ENCODE measurements at regions not wholly inside any gene's neighbourhood (a gene's known extent, or its start where the extent isn't known, plus 50 kb on each side); places are given as distances from the start of the nearest gene placed in this dataset.

DNA sequence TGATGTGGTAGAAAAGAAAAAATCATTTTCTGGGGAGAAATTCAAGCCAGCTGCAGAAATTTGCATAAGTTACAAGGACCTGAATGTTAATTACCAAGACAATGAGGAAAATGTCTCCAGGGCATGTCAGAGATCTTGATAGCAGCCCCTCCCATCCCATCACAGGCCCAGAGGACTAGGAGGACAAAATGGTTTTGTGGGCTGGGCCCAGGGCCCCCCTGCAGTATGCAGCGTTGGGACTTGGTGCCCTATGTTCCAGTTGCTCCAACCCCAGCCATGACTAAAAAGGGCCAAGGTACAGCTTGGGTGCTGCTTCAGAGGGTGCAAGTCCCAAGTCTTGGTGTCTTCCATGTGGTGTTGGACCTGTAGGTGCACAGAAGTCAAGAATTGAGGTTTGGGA, 76.6 kb upstream of the SOX1 start:
- TF ChIP-seq POLR2AphosphoS5 (IDR thresholded peaks at IDR 0.05; ENCODE audit: low read depth, low read length) (no peak), GTF2F1 (IDR thresholded peaks at IDR 0.05; ENCODE audit: borderline replicate concordance, low read depth, low read length) (no peak), TEAD4 (IDR thresholded peaks at IDR 0.05; ENCODE audit: low read depth, low read length) (no peak), EP300 (IDR thresholded peaks at IDR 0.05; ENCODE audit: borderline replicate concordance in 1 of 2, low read depth in 2 of 2, low read length in 2 of 2) (no peak), CEBPB (IDR thresholded peaks at IDR 0.05; ENCODE audit: low read depth, low read length) (no peak), CREB1 (IDR thresholded peaks at IDR 0.05) (no peak), YY1 (IDR thresholded peaks at IDR 0.05; ENCODE audit: low read depth, low read length) (no peak), RAD21 (IDR thresholded peaks at IDR 0.05 in 1 of 2, conservative IDR thresholded peaks at IDR 0.05 in 1 of 2; ENCODE audit: low read depth in 2 of 2, low read length in 2 of 2) (no peak), CBX8 (IDR thresholded peaks at IDR 0.05; ENCODE audit: borderline replicate concordance, low read depth, low read length) (no peak)
- TF ChIP-seq, protein P1, sequence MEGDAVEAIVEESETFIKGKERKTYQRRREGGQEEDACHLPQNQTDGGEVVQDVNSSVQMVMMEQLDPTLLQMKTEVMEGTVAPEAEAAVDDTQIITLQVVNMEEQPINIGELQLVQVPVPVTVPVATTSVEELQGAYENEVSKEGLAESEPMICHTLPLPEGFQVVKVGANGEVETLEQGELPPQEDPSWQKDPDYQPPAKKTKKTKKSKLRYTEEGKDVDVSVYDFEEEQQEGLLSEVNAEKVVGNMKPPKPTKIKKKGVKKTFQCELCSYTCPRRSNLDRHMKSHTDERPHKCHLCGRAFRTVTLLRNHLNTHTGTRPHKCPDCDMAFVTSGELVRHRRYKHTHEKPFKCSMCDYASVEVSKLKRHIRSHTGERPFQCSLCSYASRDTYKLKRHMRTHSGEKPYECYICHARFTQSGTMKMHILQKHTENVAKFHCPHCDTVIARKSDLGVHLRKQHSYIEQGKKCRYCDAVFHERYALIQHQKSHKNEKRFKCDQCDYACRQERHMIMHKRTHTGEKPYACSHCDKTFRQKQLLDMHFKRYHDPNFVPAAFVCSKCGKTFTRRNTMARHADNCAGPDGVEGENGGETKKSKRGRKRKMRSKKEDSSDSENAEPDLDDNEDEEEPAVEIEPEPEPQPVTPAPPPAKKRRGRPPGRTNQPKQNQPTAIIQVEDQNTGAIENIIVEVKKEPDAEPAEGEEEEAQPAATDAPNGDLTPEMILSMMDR (IDR thresholded peaks at IDR 0.05; ENCODE audit: control extremely low read depth in 1 of 3, insufficient read depth in 1 of 3, low read depth in 1 of 3, low read length in 3 of 3) = no peak
- TF ChIP-seq, protein P2, sequence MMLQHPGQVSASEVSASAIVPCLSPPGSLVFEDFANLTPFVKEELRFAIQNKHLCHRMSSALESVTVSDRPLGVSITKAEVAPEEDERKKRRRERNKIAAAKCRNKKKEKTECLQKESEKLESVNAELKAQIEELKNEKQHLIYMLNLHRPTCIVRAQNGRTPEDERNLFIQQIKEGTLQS (IDR thresholded peaks at IDR 0.05; ENCODE audit: insufficient read depth, low read depth, low read length) = no peak
- TF ChIP-seq, protein P3, sequence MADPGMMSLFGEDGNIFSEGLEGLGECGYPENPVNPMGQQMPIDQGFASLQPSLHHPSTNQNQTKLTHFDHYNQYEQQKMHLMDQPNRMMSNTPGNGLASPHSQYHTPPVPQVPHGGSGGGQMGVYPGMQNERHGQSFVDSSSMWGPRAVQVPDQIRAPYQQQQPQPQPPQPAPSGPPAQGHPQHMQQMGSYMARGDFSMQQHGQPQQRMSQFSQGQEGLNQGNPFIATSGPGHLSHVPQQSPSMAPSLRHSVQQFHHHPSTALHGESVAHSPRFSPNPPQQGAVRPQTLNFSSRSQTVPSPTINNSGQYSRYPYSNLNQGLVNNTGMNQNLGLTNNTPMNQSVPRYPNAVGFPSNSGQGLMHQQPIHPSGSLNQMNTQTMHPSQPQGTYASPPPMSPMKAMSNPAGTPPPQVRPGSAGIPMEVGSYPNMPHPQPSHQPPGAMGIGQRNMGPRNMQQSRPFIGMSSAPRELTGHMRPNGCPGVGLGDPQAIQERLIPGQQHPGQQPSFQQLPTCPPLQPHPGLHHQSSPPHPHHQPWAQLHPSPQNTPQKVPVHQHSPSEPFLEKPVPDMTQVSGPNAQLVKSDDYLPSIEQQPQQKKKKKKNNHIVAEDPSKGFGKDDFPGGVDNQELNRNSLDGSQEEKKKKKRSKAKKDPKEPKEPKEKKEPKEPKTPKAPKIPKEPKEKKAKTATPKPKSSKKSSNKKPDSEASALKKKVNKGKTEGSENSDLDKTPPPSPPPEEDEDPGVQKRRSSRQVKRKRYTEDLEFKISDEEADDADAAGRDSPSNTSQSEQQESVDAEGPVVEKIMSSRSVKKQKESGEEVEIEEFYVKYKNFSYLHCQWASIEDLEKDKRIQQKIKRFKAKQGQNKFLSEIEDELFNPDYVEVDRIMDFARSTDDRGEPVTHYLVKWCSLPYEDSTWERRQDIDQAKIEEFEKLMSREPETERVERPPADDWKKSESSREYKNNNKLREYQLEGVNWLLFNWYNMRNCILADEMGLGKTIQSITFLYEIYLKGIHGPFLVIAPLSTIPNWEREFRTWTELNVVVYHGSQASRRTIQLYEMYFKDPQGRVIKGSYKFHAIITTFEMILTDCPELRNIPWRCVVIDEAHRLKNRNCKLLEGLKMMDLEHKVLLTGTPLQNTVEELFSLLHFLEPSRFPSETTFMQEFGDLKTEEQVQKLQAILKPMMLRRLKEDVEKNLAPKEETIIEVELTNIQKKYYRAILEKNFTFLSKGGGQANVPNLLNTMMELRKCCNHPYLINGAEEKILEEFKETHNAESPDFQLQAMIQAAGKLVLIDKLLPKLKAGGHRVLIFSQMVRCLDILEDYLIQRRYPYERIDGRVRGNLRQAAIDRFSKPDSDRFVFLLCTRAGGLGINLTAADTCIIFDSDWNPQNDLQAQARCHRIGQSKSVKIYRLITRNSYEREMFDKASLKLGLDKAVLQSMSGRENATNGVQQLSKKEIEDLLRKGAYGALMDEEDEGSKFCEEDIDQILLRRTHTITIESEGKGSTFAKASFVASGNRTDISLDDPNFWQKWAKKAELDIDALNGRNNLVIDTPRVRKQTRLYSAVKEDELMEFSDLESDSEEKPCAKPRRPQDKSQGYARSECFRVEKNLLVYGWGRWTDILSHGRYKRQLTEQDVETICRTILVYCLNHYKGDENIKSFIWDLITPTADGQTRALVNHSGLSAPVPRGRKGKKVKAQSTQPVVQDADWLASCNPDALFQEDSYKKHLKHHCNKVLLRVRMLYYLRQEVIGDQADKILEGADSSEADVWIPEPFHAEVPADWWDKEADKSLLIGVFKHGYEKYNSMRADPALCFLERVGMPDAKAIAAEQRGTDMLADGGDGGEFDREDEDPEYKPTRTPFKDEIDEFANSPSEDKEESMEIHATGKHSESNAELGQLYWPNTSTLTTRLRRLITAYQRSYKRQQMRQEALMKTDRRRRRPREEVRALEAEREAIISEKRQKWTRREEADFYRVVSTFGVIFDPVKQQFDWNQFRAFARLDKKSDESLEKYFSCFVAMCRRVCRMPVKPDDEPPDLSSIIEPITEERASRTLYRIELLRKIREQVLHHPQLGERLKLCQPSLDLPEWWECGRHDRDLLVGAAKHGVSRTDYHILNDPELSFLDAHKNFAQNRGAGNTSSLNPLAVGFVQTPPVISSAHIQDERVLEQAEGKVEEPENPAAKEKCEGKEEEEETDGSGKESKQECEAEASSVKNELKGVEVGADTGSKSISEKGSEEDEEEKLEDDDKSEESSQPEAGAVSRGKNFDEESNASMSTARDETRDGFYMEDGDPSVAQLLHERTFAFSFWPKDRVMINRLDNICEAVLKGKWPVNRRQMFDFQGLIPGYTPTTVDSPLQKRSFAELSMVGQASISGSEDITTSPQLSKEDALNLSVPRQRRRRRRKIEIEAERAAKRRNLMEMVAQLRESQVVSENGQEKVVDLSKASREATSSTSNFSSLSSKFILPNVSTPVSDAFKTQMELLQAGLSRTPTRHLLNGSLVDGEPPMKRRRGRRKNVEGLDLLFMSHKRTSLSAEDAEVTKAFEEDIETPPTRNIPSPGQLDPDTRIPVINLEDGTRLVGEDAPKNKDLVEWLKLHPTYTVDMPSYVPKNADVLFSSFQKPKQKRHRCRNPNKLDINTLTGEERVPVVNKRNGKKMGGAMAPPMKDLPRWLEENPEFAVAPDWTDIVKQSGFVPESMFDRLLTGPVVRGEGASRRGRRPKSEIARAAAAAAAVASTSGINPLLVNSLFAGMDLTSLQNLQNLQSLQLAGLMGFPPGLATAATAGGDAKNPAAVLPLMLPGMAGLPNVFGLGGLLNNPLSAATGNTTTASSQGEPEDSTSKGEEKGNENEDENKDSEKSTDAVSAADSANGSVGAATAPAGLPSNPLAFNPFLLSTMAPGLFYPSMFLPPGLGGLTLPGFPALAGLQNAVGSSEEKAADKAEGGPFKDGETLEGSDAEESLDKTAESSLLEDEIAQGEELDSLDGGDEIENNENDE (IDR thresholded peaks at IDR 0.05; ENCODE audit: insufficient replicate concordance, low read length) = no peak
